Astrocyte (in vitro differentiated cells and primary cell): ENCODE measurements at regions not wholly inside any gene's neighbourhood (a gene's known extent, or its start where the extent isn't known, plus 50 kb on each side); places are given as distances from the start of the nearest gene placed in this dataset.

Source experiments
- CTCF ChIP-seq: IDR thresholded peaks from 2 replicates; pipeline ENCODE4 v1.5.1; 2011; ENCODE audit warnings: low read depth, mild to moderate bottlenecking, inconsistent platforms, low read length, moderate library complexity; ENCODE audit not compliant: insufficient read depth
- EZH2 ChIP-seq: IDR thresholded peaks from 2 replicates; pipeline ENCODE4 v1.6.1; 2012; ENCODE audit warnings: mild to moderate bottlenecking, low read length, inconsistent platforms; ENCODE audit not compliant: insufficient read depth

- TF ChIP-seq EZH2 (no peak), CTCF (no peak)
Measured at GRCh38 chr3:181369637-181370036, 342.1 kb upstream of the SOX2 start.
